ENCODE measurements at regions not wholly inside any gene's neighbourhood (a gene's known extent, or its start where the extent isn't known, plus 50 kb on each side); places are given as distances from the start of the nearest gene placed in this dataset.

- Histone ChIP-seq H3K4me3 (ENCODE audit: low read depth, low read length) (no peak overlapping the region), H3K9me3 (ENCODE audit: control insufficient read depth, insufficient read depth, low read length) (no peaks in the 10 kb centered on the region), H3K27ac (ENCODE audit: low read depth, low read length) (no peak overlapping the region), H3K27me3 (ENCODE audit: control insufficient read depth, insufficient read depth, low read length) (no peaks in the 10 kb centered on the region)
- TF ChIP-seq CTCF (IDR thresholded peaks at IDR 0.05; ENCODE audit: low read depth, low read length) = no peak
- ChIA-PET CTCF (no interaction called here), POLR2A (no interaction called here)
- no peak for DNase-seq (ENCODE audit: low read depth, low spot score)
Observed at GRCh38 chr6:91754691-91755090, 1167.8 kb upstream of the MAP3K7 start.

GRCh38 chr6:91751526-91751925 lies 1164.7 kb upstream of the MAP3K7 start:
- H3K4me3 ChIP-seq (ENCODE audit: low read depth, low read length) = no peak overlapping the region
- DNase-seq (ENCODE audit: low read depth, low spot score) = no peak
- H3K27me3 ChIP-seq (ENCODE audit: control insufficient read depth, insufficient read depth, low read length) = no peaks in the 10 kb centered on the region
- no peaks in the 10 kb centered on the region for H3K9me3 ChIP-seq (ENCODE audit: control insufficient read depth, insufficient read depth, low read length)
- CTCF ChIA-PET = no interaction called here
- TF ChIP-seq CTCF (IDR thresholded peaks at IDR 0.05; ENCODE audit: low read depth, low read length) = no peak
- H3K27ac ChIP-seq (ENCODE audit: low read depth, low read length) = no peak overlapping the region
- POLR2A ChIA-PET = no interaction called here

- H3K9me3 ChIP-seq (ENCODE audit: control insufficient read depth, insufficient read depth, low read length) = no peaks in the 10 kb centered on the region
- ChIA-PET POLR2A (no interaction called here), CTCF (no interaction called here)
- DNase-seq (ENCODE audit: low read depth, low spot score) = no peak
- H3K27ac ChIP-seq (ENCODE audit: low read depth, low read length) = no peak overlapping the region
- H3K4me3 ChIP-seq (ENCODE audit: low read depth, low read length) = no peak overlapping the region
- no peak for TF ChIP-seq CTCF (IDR thresholded peaks at IDR 0.05; ENCODE audit: low read depth, low read length)
- no peaks in the 10 kb centered on the region for H3K27me3 ChIP-seq (ENCODE audit: control insufficient read depth, insufficient read depth, low read length)
Observed at GRCh38 chr6:91744566-91744965, 1157.7 kb upstream of the MAP3K7 start.

- no peak for DNase-seq (ENCODE audit: low read depth, low spot score)
- no peak overlapping the region for H3K4me3 ChIP-seq (ENCODE audit: low read depth, low read length)
- CTCF ChIA-PET = no interaction called here
- H3K27ac ChIP-seq (ENCODE audit: low read depth, low read length) = no peak overlapping the region
- no peaks in the 10 kb centered on the region for H3K9me3 ChIP-seq (ENCODE audit: control insufficient read depth, insufficient read depth, low read length)
- H3K27me3 ChIP-seq (ENCODE audit: control insufficient read depth, insufficient read depth, low read length) = no peaks in the 10 kb centered on the region
- POLR2A ChIA-PET = no interaction called here
- no peak for TF ChIP-seq CTCF (IDR thresholded peaks at IDR 0.05; ENCODE audit: low read depth, low read length)
Observed at GRCh38 chr6:91743756-91744155, 1156.9 kb upstream of the MAP3K7 start.

GRCh38 chr6:91731939-91732338 lies 1145.1 kb upstream of the MAP3K7 start:
- no peaks in the 10 kb centered on the region for H3K27me3 ChIP-seq (ENCODE audit: control insufficient read depth, insufficient read depth, low read length)
- TF ChIP-seq CTCF (IDR thresholded peaks at IDR 0.05; ENCODE audit: low read depth, low read length) = no peak
- POLR2A ChIA-PET = no interaction called here
- H3K9me3 ChIP-seq (ENCODE audit: control insufficient read depth, insufficient read depth, low read length) = no peaks in the 10 kb centered on the region
- CTCF ChIA-PET = no interaction called here
- no peak overlapping the region for H3K4me3 ChIP-seq (ENCODE audit: low read depth, low read length)
- no peak for DNase-seq (ENCODE audit: low read depth, low spot score)
- no peak overlapping the region for H3K27ac ChIP-seq (ENCODE audit: low read depth, low read length)

Data from AG04450 (cell line).